ENCODE measurements at regions not wholly inside any gene's neighbourhood (a gene's known extent, or its start where the extent isn't known, plus 50 kb on each side); places are given as distances from the start of the nearest gene placed in this dataset.

- 89% methylated on average over 3 of the region's 3 CpGs for WGBS (ENCODE audit: insufficient coverage)
- H3K36me3 ChIP-seq (replicated peaks in 1 of 2; ENCODE audit: control extremely low read depth in 1 of 2, control insufficient read depth in 1 of 2, extremely low read depth in 1 of 2, insufficient read depth in 2 of 2, low read length in 1 of 2): no peaks in the 10 kb centered on the region
- Mint-ChIP-seq H3K4me1 (no peaks in the 10 kb centered on the region), H3K27me3 (no peaks in the 10 kb centered on the region), H3K27ac (no peak overlapping the region), H3K9me3 (ENCODE audit: insufficient read depth) (peaks cover 8% of the 10 kb centered on the region), H3K4me3 (no peak overlapping the region)
- intact Hi-C loops (cut with micrococcal nuclease): no loop called here
- H3K9me3 ChIP-seq (ENCODE audit: control extremely low read depth in 1 of 3, control insufficient read depth in 2 of 3, insufficient read depth in 1 of 3, low read length in 2 of 3): peaks cover 0 to 13% (median 0%) of the 10 kb centered on the region in 3 donors
- H3K4me3 ChIP-seq (ENCODE audit: control extremely low read depth in 1 of 5, extremely low read depth in 1 of 5, insufficient read depth in 1 of 5, low read depth in 2 of 5, low read length in 4 of 5): no peak overlapping the region
- no peak overlapping the region for H3K27ac ChIP-seq (ENCODE audit: low read length in 2 of 2)
- no peak for TF ChIP-seq CTCF (IDR thresholded peaks at IDR 0.05)
- no peak for TF ChIP-seq EZH2 (IDR thresholded peaks at IDR 0.05; ENCODE audit: borderline replicate concordance, insufficient read depth, low read depth, low read length, poor library complexity, severe bottlenecking)
- no peaks in the 10 kb centered on the region for H3K4me1 ChIP-seq (ENCODE audit: control insufficient read depth in 2 of 2, insufficient read depth in 2 of 2, low read length in 2 of 2)
- POLR2A ChIA-PET: no interaction called here
- DNase-seq: no peak
- CTCF ChIA-PET: no interaction called here
- H3K4me2 ChIP-seq (replicated peaks; ENCODE audit: low read depth, low read length, poor library complexity, severe bottlenecking): no peak overlapping the region
- H4K20me1 ChIP-seq (ENCODE audit: control insufficient read depth, insufficient read depth, low read length, poor library complexity, severe bottlenecking): no peaks in the 10 kb centered on the region
- no peak overlapping the region for H3K9ac ChIP-seq (ENCODE audit: low read length)
- no peaks in the 10 kb centered on the region for H3K27me3 ChIP-seq (replicated peaks in 1 of 4; ENCODE audit: control extremely low read depth in 1 of 4, control insufficient read depth in 3 of 4, insufficient read depth in 4 of 4, low read length in 3 of 4)
- H3K79me2 ChIP-seq (ENCODE audit: control insufficient read depth, insufficient read depth, low read length): no peaks in the 10 kb centered on the region
- H2AFZ ChIP-seq (ENCODE audit: insufficient read depth, low read depth, low read length, poor library complexity, severe bottlenecking): no peak overlapping the region
- no peak for ATAC-seq (ENCODE audit: low read depth)
These were observed 240.4 kb downstream of the ASCL1 start for GRCh38 chr12:103197725-103198388.

- ChIA-PET CTCF (no interaction called here), POLR2A (no interaction called here)
- DNase-seq (no peak), ATAC-seq (ENCODE audit: low read depth) (no peak)
- peaks cover 0 to 13% (median 0%) of the 10 kb centered on the region in 3 donors for H3K9me3 ChIP-seq (ENCODE audit: control extremely low read depth in 1 of 3, control insufficient read depth in 2 of 3, insufficient read depth in 1 of 3, low read length in 2 of 3)
- no peaks in the 10 kb centered on the region for H4K20me1 ChIP-seq (ENCODE audit: control insufficient read depth, insufficient read depth, low read length, poor library complexity, severe bottlenecking)
- H3K4me3 Mint-ChIP-seq: no peak overlapping the region
- H3K4me3 ChIP-seq (ENCODE audit: control extremely low read depth in 1 of 5, extremely low read depth in 1 of 5, insufficient read depth in 1 of 5, low read depth in 2 of 5, low read length in 4 of 5): no peak overlapping the region
- intact Hi-C loops (cut with micrococcal nuclease): no loop called here
- no peaks in the 10 kb centered on the region for H3K4me1 ChIP-seq (ENCODE audit: control insufficient read depth in 2 of 2, insufficient read depth in 2 of 2, low read length in 2 of 2)
- no peaks in the 10 kb centered on the region for H3K27me3 ChIP-seq (replicated peaks in 1 of 4; ENCODE audit: control extremely low read depth in 1 of 4, control insufficient read depth in 3 of 4, insufficient read depth in 4 of 4, low read length in 3 of 4)
- H3K4me2 ChIP-seq (replicated peaks; ENCODE audit: low read depth, low read length, poor library complexity, severe bottlenecking): no peak overlapping the region
- no peaks in the 10 kb centered on the region for H3K79me2 ChIP-seq (ENCODE audit: control insufficient read depth, insufficient read depth, low read length)
- no peak overlapping the region for H3K27ac Mint-ChIP-seq
- no peaks in the 10 kb centered on the region for H3K4me1 Mint-ChIP-seq
- H2AFZ ChIP-seq (ENCODE audit: insufficient read depth, low read depth, low read length, poor library complexity, severe bottlenecking): no peak overlapping the region
- no peaks in the 10 kb centered on the region for H3K27me3 Mint-ChIP-seq
- no peak overlapping the region for H3K27ac ChIP-seq (ENCODE audit: low read length in 2 of 2)
- TF ChIP-seq EZH2 (IDR thresholded peaks at IDR 0.05; ENCODE audit: borderline replicate concordance, insufficient read depth, low read depth, low read length, poor library complexity, severe bottlenecking) (no peak), CTCF (IDR thresholded peaks at IDR 0.05) (no peak)
- 73% methylated on average over 2 of the region's 2 CpGs for WGBS (ENCODE audit: insufficient coverage)
- no peak overlapping the region for H3K9ac ChIP-seq (ENCODE audit: low read length)
- peaks cover 8% of the 10 kb centered on the region for H3K9me3 Mint-ChIP-seq (ENCODE audit: insufficient read depth)
- no peaks in the 10 kb centered on the region for H3K36me3 ChIP-seq (replicated peaks in 1 of 2; ENCODE audit: control extremely low read depth in 1 of 2, control insufficient read depth in 1 of 2, extremely low read depth in 1 of 2, insufficient read depth in 2 of 2, low read length in 1 of 2)
These were observed 241.0 kb downstream of the ASCL1 start for GRCh38 chr12:103198499-103198898.
